ENCODE measurements at regions not wholly inside any gene's neighbourhood (a gene's known extent, or its start where the extent isn't known, plus 50 kb on each side); places are given as distances from the start of the nearest gene placed in this dataset.

DNA sequence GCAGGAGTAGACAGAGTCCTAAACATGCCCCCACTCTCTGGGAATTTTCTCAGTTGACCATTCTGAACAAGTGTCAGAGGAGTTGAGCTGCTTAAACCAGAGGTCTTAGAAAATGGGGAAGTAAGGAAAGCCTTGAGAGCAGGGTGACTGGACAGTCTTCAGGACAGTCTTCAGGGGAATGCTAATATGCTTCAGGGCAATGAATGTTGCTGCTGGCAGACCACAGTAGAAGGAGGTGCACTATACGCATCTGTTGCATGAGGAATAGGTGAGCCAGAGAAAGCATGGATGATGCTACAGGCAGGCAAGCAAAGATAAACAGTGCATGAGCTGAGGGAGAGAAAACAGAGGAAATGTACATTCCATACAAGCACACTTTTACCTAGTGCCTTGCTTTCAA, 196.6 kb upstream of the GPR12 start:
- ChIA-PET CTCF (ENCODE audit: partially characterized antibody) (interaction anchor here (0.7 to 2.3 kb wide), 7 partner anchors 11 to 405 kb away, joined by 3 to 12 read pairs (median 3); no protein-coding TSS in a partner anchor), POLR2A (ENCODE audit: partially characterized antibody) (no interaction called here)
- no peak overlapping the region for H4K8ac ChIP-seq (ENCODE audit: extremely low read depth, insufficient read depth, low read length)
- FAIRE-seq = no peak
- no peak overlapping the region for H2BK20ac ChIP-seq (ENCODE audit: low read length)
- no peak overlapping the region for H3K14ac ChIP-seq (ENCODE audit: insufficient read length)
- no peak overlapping the region for H3K18ac ChIP-seq (ENCODE audit: extremely low read depth, low read length)
- H2AK5ac ChIP-seq (ENCODE audit: low read depth, low read length) = no peak overlapping the region
- H3K23ac ChIP-seq (ENCODE audit: insufficient read length) = no peak overlapping the region
- no peak overlapping the region for H3K4me3 ChIP-seq (ENCODE audit: extremely low read depth in 1 of 4, insufficient read depth in 2 of 4, low read depth in 3 of 4, low read length in 4 of 4)
- no peaks in the 10 kb centered on the region for H3K36me3 ChIP-seq (ENCODE audit: control insufficient read depth in 2 of 4, insufficient read depth in 4 of 4, low read length in 3 of 4)
- H3K79me2 ChIP-seq (ENCODE audit: control insufficient read depth in 1 of 2, insufficient read depth in 2 of 2, low read length in 2 of 2) = no peaks in the 10 kb centered on the region
- no peak overlapping the region for H2BK15ac ChIP-seq (ENCODE audit: low read length)
- H3K4me2 ChIP-seq (ENCODE audit: insufficient read depth in 1 of 2, low read depth in 2 of 2, low read length in 2 of 2) = no peak overlapping the region
- H3K4ac ChIP-seq (replicated peaks; ENCODE audit: insufficient read length, low read depth, low read length) = no peak overlapping the region
- no peak overlapping the region for H2BK5ac ChIP-seq (ENCODE audit: low read depth, low read length)
- no peaks in the 10 kb centered on the region for H3K4me1 ChIP-seq (replicated peaks in 1 of 4; ENCODE audit: control insufficient read depth in 3 of 4, insufficient read depth in 4 of 4, low read length in 3 of 4)
- DNase-seq (ENCODE audit: low read depth in 1 of 2, low spot score in 2 of 2) = no peak
- H4K91ac ChIP-seq (replicated peaks; ENCODE audit: insufficient read length, low read length) = no peak overlapping the region
- no peak overlapping the region for H2BK12ac ChIP-seq (ENCODE audit: low read depth, low read length)
- no peak overlapping the region for H2BK120ac ChIP-seq (replicated peaks; ENCODE audit: low read depth, low read length)
- no peaks in the 10 kb centered on the region for H3K79me1 ChIP-seq (ENCODE audit: low read depth, low read length)
- H3K27me3 ChIP-seq (replicated peaks in 1 of 4; ENCODE audit: control insufficient read depth in 3 of 4, extremely low read depth in 1 of 4, insufficient read depth in 3 of 4, low read length in 3 of 4) = no peaks in the 10 kb centered on the region
- no peaks in the 10 kb centered on the region for H4K20me1 ChIP-seq (replicated peaks in 1 of 2; ENCODE audit: control insufficient read depth in 1 of 2, insufficient read depth in 2 of 2, low read length in 2 of 2)
- no peaks in the 10 kb centered on the region for H3K9me3 ChIP-seq (ENCODE audit: insufficient read depth in 2 of 2, low read depth in 1 of 2, low read length in 1 of 2)
- H3K27ac ChIP-seq (ENCODE audit: low read depth, low read length) = no peak overlapping the region
- no peak overlapping the region for H4K5ac ChIP-seq (ENCODE audit: insufficient read length, low read depth, low read length)
- H2AFZ ChIP-seq (ENCODE audit: low read length) = 0 out of 2 replicates have a peak overlapping the region, but pooled peaks have one; percentile 45
- WGBS, 2 experiments (ENCODE audit: extremely low coverage in 1 of 2, insufficient coverage in 1 of 2, insufficient read length in 1 of 2, insufficient replicate concordance in 2 of 2, low coverage in 1 of 2, low lambda C conversion rate in 2 of 2, missing lambda C conversion rate in 1 of 2) = 91% methylated on average over 1 of the region's 1 CpG; no CpG with 5 or more reads in 1 of the 2 experiments
- no peak overlapping the region for H3K56ac ChIP-seq (replicated peaks; ENCODE audit: insufficient read length, low read depth, low read length)
- no peaks in the 10 kb centered on the region for H3K23me2 ChIP-seq (ENCODE audit: low read depth, low read length)
- H3K9ac ChIP-seq (replicated peaks in 1 of 4; ENCODE audit: extremely low read depth in 1 of 4, low read depth in 3 of 4, low read length in 3 of 4) = no peak overlapping the region
- no peak for TF ChIP-seq TAF7 (optimal IDR thresholded peaks at IDR 0.05; ENCODE audit: borderline replicate concordance, low read depth, low read length)
- TF ChIP-seq EZH2 (IDR thresholded peaks at IDR 0.05; ENCODE audit: low read depth, low read length, severe bottlenecking) = no peak
- TF ChIP-seq KDM1A (IDR thresholded peaks at IDR 0.05; ENCODE audit: borderline replicate concordance, low read length) = no peak
- no peak for TF ChIP-seq HDAC2 (IDR thresholded peaks at IDR 0.05; ENCODE audit: borderline replicate concordance in 1 of 2, low read depth in 2 of 2, low read length in 2 of 2)
- no peak for TF ChIP-seq MAFK (IDR thresholded peaks at IDR 0.05; ENCODE audit: low read depth, low read length)
- TF ChIP-seq EP300 (IDR thresholded peaks at IDR 0.05; ENCODE audit: borderline replicate concordance in 1 of 2, low read depth in 2 of 2, low read length in 2 of 2) = no peak
- no peak for TF ChIP-seq NRF1 (IDR thresholded peaks at IDR 0.05; ENCODE audit: low read depth, low read length)
- TF ChIP-seq SIX5 (IDR thresholded peaks at IDR 0.05; ENCODE audit: low read depth, low read length) = no peak
- TF ChIP-seq, protein P1, sequence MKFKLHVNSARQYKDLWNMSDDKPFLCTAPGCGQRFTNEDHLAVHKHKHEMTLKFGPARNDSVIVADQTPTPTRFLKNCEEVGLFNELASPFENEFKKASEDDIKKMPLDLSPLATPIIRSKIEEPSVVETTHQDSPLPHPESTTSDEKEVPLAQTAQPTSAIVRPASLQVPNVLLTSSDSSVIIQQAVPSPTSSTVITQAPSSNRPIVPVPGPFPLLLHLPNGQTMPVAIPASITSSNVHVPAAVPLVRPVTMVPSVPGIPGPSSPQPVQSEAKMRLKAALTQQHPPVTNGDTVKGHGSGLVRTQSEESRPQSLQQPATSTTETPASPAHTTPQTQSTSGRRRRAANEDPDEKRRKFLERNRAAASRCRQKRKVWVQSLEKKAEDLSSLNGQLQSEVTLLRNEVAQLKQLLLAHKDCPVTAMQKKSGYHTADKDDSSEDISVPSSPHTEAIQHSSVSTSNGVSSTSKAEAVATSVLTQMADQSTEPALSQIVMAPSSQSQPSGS (IDR thresholded peaks at IDR 0.05; ENCODE audit: low read length) = no peak
- TF ChIP-seq SP1 (IDR thresholded peaks at IDR 0.05; ENCODE audit: low read depth, low read length) = no peak
- TF ChIP-seq NANOG (IDR thresholded peaks at IDR 0.05; ENCODE audit: insufficient read depth, low read depth, low read length, poor library complexity, severe bottlenecking) = no peak

All from H1 (cell line).